WERI-Rb-1 (cell line): ENCODE measurements at regions not wholly inside any gene's neighbourhood (a gene's known extent, or its start where the extent isn't known, plus 50 kb on each side); places are given as distances from the start of the nearest gene placed in this dataset.

ENCODE experiments used
- DNase-seq: peaks from one replicate; pipeline ENCODE4 v3.0.0-alpha.2; 2020
- H3K27ac ChIP-seq: fragments of 250-450 bp; sonication (Bioruptor Pico); 2 replicates; pipeline ENCODE4 v1.5.1; 2020; ENCODE audit warnings: mild to moderate bottlenecking, moderate library complexity
- H3K27me3 ChIP-seq: fragments of 250-450 bp; sonication (Bioruptor Pico); 2 replicates; pipeline ENCODE4 v1.5.1; 2021; ENCODE audit warnings: mild to moderate bottlenecking, low read depth, moderate library complexity; ENCODE audit not compliant: insufficient read depth, severe bottlenecking
- H3K36me3 ChIP-seq: fragments of 250-450 bp; sonication (Bioruptor Pico); 2 replicates; pipeline ENCODE4 v1.5.1; 2020; ENCODE audit warnings: mild to moderate bottlenecking, moderate library complexity
- H3K4me3 ChIP-seq: 2 replicates; pipeline ENCODE4 v1.5.1; 2011; ENCODE audit warnings: low read depth, mild to moderate bottlenecking, control low read depth, low read length
- H3K9me3 ChIP-seq: fragments of 250-450 bp; sonication (Bioruptor Pico); 2 replicates; pipeline ENCODE4 v1.5.1; 2021; ENCODE audit warnings: mild to moderate bottlenecking, moderate library complexity; ENCODE audit not compliant: severe bottlenecking
- CTCF ChIP-seq: IDR thresholded peaks from 2 replicates; pipeline ENCODE4 v1.5.1; 2011; ENCODE audit warnings: low read depth, mild to moderate bottlenecking, control low read depth, inconsistent platforms, low read length

GRCh38 chr7:81648716-81649115 is 121.1 kb downstream of the HGF start:
- Histone ChIP-seq H3K4me3 (no peak overlapping the region), H3K27ac (no peak overlapping the region), H3K9me3 (no peaks in the 10 kb centered on the region), H3K36me3 (no peaks in the 10 kb centered on the region), H3K27me3 (no peaks in the 10 kb centered on the region)
- TF ChIP-seq CTCF, result no peak
- no peak for DNase-seq

DNA sequence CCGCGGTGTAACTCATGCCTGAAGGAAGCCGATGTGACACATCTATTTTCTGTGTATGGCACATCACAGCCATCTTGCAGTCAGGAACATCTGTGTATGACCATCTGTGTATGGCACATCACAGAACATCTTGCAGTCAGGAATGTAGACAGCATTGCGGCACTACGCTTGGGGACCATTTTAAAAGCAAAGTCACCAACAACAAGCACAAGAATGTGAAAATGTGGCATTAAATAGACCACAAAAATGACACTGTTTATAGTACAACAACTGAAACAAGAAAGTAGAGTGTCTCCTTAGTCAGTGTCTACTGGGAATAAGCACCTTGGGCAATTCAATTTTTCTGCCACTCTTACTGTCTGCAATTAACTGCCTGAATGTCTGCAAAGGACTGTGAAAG is 124.4 kb downstream of the HGF start:
- H3K9me3 ChIP-seq, result no peaks in the 10 kb centered on the region
- H3K4me3 ChIP-seq, result no peak overlapping the region
- no peak for TF ChIP-seq CTCF
- H3K36me3 ChIP-seq, result no peaks in the 10 kb centered on the region
- H3K27me3 ChIP-seq, result no peaks in the 10 kb centered on the region
- DNase-seq, result no peak
- H3K27ac ChIP-seq, result no peak overlapping the region

DNA sequence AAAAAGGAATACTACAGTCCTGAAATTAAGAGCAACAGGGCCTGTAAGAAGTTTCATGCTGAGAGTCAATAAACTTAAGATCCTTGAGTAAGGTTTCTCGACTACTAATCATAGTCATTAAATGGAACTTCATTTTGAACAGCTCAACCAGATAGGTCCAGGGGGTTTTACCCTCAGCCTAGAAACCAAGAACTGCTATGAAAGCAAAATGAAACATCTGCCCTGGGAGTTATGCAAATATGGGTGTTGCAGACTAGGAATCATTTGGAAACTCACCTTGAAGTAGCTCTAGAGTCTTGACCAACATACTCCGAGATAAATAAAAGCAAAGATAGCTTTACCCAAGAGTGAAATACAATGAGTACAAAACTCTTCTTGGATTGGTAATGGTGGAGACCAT is 128.0 kb downstream of the HGF start:
- Histone ChIP-seq H3K27me3 (no peaks in the 10 kb centered on the region), H3K9me3 (no peaks in the 10 kb centered on the region), H3K36me3 (no peaks in the 10 kb centered on the region), H3K4me3 (no peak overlapping the region), H3K27ac (no peak overlapping the region)
- TF ChIP-seq CTCF, result no peak
- DNase-seq, result no peak

DNA sequence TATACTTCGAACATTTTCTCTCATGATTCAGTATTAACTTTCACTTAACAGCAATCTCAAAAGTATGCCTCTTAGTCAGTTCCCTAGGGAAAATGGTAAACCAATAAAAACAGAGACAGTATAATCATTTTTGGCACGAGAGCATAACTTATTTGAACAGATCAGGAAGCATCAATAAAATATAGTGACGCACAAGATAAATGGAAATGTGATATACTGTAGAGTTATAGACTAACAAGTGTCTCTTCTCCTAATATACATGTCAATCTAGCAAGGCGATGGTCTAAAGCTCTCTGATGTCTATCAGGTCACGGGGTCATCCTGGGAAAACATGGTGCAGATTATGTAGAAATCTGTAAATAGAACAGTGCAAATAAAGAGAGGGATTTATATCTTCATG is 131.6 kb downstream of the HGF start:
- Histone ChIP-seq H3K27me3 (no peaks in the 10 kb centered on the region), H3K27ac (no peak overlapping the region), H3K4me3 (no peak overlapping the region), H3K36me3 (no peaks in the 10 kb centered on the region), H3K9me3 (no peaks in the 10 kb centered on the region)
- DNase-seq, result no peak
- TF ChIP-seq CTCF, result no peak

- no peaks in the 10 kb centered on the region for H3K9me3 ChIP-seq
- no peaks in the 10 kb centered on the region for H3K36me3 ChIP-seq
- no peaks in the 10 kb centered on the region for H3K27me3 ChIP-seq
- H3K27ac ChIP-seq, result no peak overlapping the region
- no peak overlapping the region for H3K4me3 ChIP-seq
- no peak for TF ChIP-seq CTCF
- DNase-seq, result no peak
Observed at GRCh38 chr7:81637534-81637933, 132.3 kb downstream of the HGF start.

DNA sequence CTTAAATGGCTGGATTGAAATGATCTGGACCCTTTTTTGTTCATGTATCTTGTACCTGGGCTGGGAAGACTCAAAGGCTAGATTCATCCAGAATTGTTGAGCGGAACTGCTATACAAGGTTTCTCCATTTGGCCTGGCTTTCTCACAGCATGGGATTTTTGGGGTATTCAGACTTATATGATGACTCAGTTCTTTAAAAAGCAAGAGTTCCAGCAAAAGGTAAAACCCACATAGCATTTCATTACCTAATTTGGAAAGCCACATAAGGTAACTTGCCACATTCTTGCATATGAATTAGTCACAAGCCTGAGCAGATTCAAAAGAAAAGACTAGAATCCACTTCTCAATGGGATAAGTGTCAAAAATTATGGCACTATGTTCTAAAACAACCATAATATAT is 137.4 kb downstream of the HGF start:
- H3K9me3 ChIP-seq, result no peaks in the 10 kb centered on the region

More for the DNA sequence above, 137.4 kb downstream of the HGF start:
- no peak for TF ChIP-seq CTCF
- Histone ChIP-seq H3K4me3 (no peak overlapping the region), H3K36me3 (no peaks in the 10 kb centered on the region), H3K27ac (no peak overlapping the region), H3K27me3 (no peaks in the 10 kb centered on the region)
- DNase-seq, result no peak
